Natural killer cell treated with Interleukin-12 subunit alpha and Interleukin-12 subunit beta and Interleukin-15 and Interleukin-18, amount 100 ng/mL, for 72 hours (primary cell): ENCODE measurements at regions not wholly inside any gene's neighbourhood (a gene's known extent, or its start where the extent isn't known, plus 50 kb on each side); places are given as distances from the start of the nearest gene placed in this dataset.

Experiments
- ATAC-seq, 2 donors: fragments of 150-1000 bp; cut with Tn5 transposase in 1 of 2; sonication (Bioruptor Pico), chemical (Tn5 transposase) in 1 of 2; 2 replicates each; pipeline ENCODE4 v1.10.0; 2021
- DNase-seq: peaks from one replicate; pipeline ENCODE4 v3.0.0; 2022; ENCODE audit warnings: low spot score
- H3K27ac Mint-ChIP-seq, 2 donors: 1 replicate in 1 of 2; 2 replicates in 1 of 2; pipeline ENCODE4 v1.8.0; 2022; ENCODE audit warnings: mixed read lengths in 2 of 2, mild to moderate bottlenecking in 1 of 2, moderate library complexity in 1 of 2
- H3K27me3 Mint-ChIP-seq, 2 donors: 1 replicate in 1 of 2; 2 replicates in 1 of 2; pipeline ENCODE4 v1.8.0; 2022; ENCODE audit warnings: mixed read lengths in 2 of 2
- H3K36me3 Mint-ChIP-seq: one replicate; pipeline ENCODE4 v1.8.0; 2022; ENCODE audit warnings: mixed read lengths
- H3K4me1 Mint-ChIP-seq, 2 donors: 1 replicate in 1 of 2; 2 replicates in 1 of 2; pipeline ENCODE4 v1.8.0; 2022; ENCODE audit warnings: low read depth in 2 of 2, mixed read lengths in 2 of 2, mild to moderate bottlenecking in 1 of 2
- H3K4me3 Mint-ChIP-seq: one replicate; pipeline ENCODE4 v1.8.0; 2022; ENCODE audit warnings: mixed read lengths
- H3K9me3 Mint-ChIP-seq: 2 replicates; pipeline ENCODE4 v1.8.0; 2022; ENCODE audit warnings: mixed read lengths

DNA sequence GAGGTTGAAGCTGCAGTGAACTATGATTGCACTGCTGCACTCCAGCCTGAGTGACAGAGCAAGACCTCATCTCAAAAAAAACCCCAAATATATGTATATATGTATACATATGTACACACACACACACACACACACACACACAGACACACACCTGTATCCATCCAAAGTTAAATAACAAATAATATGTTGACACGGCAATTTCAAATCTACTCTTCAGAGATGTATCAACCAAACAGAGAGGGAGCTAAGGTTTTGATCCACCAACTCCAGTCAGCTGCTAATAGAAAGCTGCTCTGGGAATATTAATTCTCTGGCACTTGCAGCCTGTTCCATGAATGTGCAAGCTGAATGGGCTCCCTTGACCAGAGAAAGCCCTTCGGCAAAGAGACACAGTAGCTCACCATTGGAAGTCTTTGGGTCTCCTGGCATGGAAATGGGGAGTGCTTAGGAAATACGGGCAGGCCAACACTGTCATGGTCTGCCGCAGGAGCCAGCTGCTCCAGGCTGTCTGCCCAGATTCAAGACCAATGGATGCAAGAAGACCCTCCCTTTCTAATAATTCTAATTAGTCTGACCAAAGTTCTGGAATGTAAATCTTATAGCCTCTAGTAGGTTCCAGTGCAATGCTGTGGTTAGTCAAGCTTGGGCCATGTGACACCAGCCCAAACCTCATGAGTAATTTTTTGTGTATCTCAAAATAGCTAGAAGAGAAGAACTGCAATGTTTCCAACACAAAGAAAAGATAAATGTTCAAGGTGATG lies 299.8 kb downstream of the KBTBD8 start:
- DNase-seq = no peak
- no peak for ATAC-seq
- H3K4me1 Mint-ChIP-seq = no peaks in the 10 kb centered on the region
- no peaks in the 10 kb centered on the region for H3K36me3 Mint-ChIP-seq
- H3K4me3 Mint-ChIP-seq = no peak overlapping the region
- H3K9me3 Mint-ChIP-seq = peaks cover 4% of the 10 kb centered on the region
- H3K27me3 Mint-ChIP-seq = no peaks in the 10 kb centered on the region
- no peak overlapping the region for H3K27ac Mint-ChIP-seq

DNA sequence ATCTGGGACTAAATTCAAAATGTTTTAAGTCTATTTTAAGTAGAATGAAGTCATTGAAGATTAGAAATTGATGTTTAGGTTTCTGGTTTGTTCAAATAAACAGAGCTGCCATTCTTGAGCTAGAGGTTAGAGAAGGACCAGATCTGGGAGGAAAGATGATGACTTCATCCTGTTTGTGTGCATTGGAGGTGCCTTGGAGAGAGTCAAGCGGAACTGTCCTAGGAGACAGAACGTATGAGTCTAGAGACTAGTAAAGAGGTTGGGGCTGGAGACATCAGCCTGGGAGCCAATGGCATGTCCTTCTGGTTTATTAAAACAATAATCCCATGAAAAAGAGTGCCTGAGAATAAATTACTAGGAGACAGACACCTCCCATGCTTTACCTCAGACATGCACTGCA lies 303.4 kb downstream of the KBTBD8 start:
- Mint-ChIP-seq H3K9me3 (no peaks in the 10 kb centered on the region), H3K4me1 (no peaks in the 10 kb centered on the region), H3K4me3 (no peak overlapping the region), H3K27ac (no peak overlapping the region), H3K27me3 (no peaks in the 10 kb centered on the region), H3K36me3 (no peaks in the 10 kb centered on the region)
- no peak for DNase-seq
- no peak for ATAC-seq

DNA sequence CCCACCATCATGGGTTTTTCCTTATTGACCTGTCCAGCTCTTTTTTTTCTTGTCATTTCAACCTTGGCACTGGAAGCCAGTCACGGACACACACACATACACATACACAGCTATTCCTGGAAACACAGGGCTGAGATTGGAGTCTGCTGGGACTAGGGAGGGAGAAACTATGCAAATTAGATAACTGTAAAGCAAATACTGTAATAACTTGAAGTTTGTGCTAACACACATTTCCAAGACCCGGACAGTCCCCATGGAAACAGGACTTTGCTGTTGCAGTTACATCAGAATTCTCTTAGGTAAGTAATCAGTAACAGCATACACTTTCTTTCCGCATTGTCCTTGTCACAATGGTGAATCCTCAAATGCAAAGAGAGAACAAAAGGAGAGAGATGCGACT lies 304.4 kb downstream of the KBTBD8 start:
- no peak overlapping the region for H3K4me3 Mint-ChIP-seq
- peaks cover 0 to 2% of the 10 kb centered on the region in 2 donors for H3K27me3 Mint-ChIP-seq
- DNase-seq (no peak), ATAC-seq (no peak)
- no peaks in the 10 kb centered on the region for H3K4me1 Mint-ChIP-seq
- no peaks in the 10 kb centered on the region for H3K36me3 Mint-ChIP-seq
- H3K27ac Mint-ChIP-seq = no peak overlapping the region
- H3K9me3 Mint-ChIP-seq = peaks cover 3% of the 10 kb centered on the region

GRCh38 chr3:67305160-67305559 lies 307.1 kb downstream of the KBTBD8 start:
- no peak overlapping the region for H3K4me3 Mint-ChIP-seq
- H3K27me3 Mint-ChIP-seq = peaks cover 0 to 2% of the 10 kb centered on the region in 2 donors
- ATAC-seq (no peak), DNase-seq (no peak)
- no peaks in the 10 kb centered on the region for H3K36me3 Mint-ChIP-seq
- no peak overlapping the region for H3K27ac Mint-ChIP-seq
- H3K4me1 Mint-ChIP-seq = no peaks in the 10 kb centered on the region
- H3K9me3 Mint-ChIP-seq = peaks cover 3% of the 10 kb centered on the region

DNA sequence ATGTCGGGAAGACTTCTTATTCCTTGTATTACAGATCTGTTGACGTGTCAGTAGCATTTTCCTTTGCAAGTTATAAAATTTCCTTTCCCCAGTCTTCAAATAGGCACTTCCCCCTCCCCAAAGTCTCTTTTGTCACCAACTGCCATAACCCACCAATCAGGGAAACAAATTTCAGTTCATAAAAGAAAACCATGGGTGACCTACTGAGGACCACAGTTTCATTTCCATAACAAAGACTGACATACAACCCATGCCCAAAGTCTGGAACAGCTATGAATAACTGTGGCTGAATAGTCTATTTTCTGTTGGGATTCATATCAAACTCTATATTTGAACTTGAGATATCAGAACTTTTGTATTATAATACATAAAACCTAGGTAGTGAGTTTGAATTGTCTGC lies 307.8 kb downstream of the KBTBD8 start:
- Mint-ChIP-seq H3K36me3 (no peaks in the 10 kb centered on the region), H3K4me3 (no peak overlapping the region), H3K27ac (no peak overlapping the region), H3K27me3 (peaks cover 0 to 2% of the 10 kb centered on the region in 2 donors), H3K9me3 (peaks cover 3% of the 10 kb centered on the region), H3K4me1 (no peaks in the 10 kb centered on the region)
- ATAC-seq = no peak
- DNase-seq = no peak

GRCh38 chr3:67311440-67311839 lies 313.3 kb downstream of the KBTBD8 start:
- no peak for DNase-seq
- H3K27ac Mint-ChIP-seq = no peak overlapping the region
- no peaks in the 10 kb centered on the region for H3K36me3 Mint-ChIP-seq
- peaks cover 13% of the 10 kb centered on the region for H3K9me3 Mint-ChIP-seq
- no peak for ATAC-seq
- no peak overlapping the region for H3K4me3 Mint-ChIP-seq
- H3K27me3 Mint-ChIP-seq = peaks cover 2 to 8% of the 10 kb centered on the region in 2 donors
- no peaks in the 10 kb centered on the region for H3K4me1 Mint-ChIP-seq

DNA sequence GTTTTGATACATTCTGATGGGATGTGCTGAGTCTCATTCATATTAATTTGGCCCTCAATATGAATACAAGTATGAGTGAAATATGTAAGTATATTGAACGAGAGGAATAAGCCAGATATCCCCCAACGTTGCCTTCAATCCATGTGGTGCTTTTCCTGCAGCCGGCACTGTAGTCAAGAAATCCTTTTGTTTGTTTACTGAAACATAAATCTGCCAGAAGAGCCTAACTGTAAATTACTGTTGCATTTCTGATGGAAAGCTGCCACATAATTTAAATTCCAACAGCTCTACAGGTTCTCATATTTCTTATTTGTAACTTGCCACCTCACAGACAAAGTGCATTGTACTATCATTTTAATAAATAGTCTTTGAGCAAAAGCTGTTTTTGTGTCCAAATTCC lies 314.0 kb downstream of the KBTBD8 start:
- Mint-ChIP-seq H3K4me1 (no peaks in the 10 kb centered on the region), H3K9me3 (peaks cover 13% of the 10 kb centered on the region), H3K4me3 (no peak overlapping the region), H3K27me3 (peaks cover 2 to 8% of the 10 kb centered on the region in 2 donors), H3K36me3 (no peaks in the 10 kb centered on the region), H3K27ac (no peak overlapping the region)
- DNase-seq (no peak), ATAC-seq (no peak)

GRCh38 chr3:67318162-67318561 lies 320.1 kb downstream of the KBTBD8 start:
- no peak overlapping the region for H3K27ac Mint-ChIP-seq
- no peaks in the 10 kb centered on the region for H3K36me3 Mint-ChIP-seq
- no peak overlapping the region for H3K4me3 Mint-ChIP-seq

DNA sequence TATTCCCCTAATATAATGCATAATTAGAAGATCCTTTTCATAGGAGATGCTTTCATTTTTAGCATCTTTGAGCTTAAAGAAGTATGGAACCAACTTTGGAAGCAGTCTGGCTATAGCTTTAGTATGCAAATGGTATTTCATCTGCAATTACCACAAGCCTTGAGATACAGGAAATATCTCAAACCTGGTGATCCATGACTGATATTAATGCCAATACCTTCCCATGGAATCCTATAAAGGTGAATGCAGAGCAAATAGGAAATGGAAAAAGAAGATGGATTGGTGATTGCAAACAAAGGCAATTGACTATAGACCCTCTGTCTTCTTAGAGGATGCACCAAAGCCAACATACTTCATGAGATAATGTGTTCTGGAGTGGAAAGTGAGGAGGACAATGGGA lies 326.4 kb downstream of the KBTBD8 start:
- Mint-ChIP-seq H3K9me3 (no peaks in the 10 kb centered on the region), H3K27me3 (no peaks in the 10 kb centered on the region), H3K4me3 (no peak overlapping the region), H3K4me1 (peaks cover 0 to 3% of the 10 kb centered on the region in 2 donors), H3K27ac (no peak overlapping the region), H3K36me3 (no peaks in the 10 kb centered on the region)
- DNase-seq (no peak), ATAC-seq (no peak)

More at GRCh38 chr3:67318162-67318561, 320.1 kb downstream of the KBTBD8 start:
- H3K4me1 Mint-ChIP-seq = no peaks in the 10 kb centered on the region
- ATAC-seq = no peak
- peaks cover 10% of the 10 kb centered on the region for H3K9me3 Mint-ChIP-seq
- DNase-seq = no peak
- peaks cover 0 to 15% of the 10 kb centered on the region in 2 donors for H3K27me3 Mint-ChIP-seq
